ENCODE measurements at regions not wholly inside any gene's neighbourhood (a gene's known extent, or its start where the extent isn't known, plus 50 kb on each side); places are given as distances from the start of the nearest gene placed in this dataset.

DNA sequence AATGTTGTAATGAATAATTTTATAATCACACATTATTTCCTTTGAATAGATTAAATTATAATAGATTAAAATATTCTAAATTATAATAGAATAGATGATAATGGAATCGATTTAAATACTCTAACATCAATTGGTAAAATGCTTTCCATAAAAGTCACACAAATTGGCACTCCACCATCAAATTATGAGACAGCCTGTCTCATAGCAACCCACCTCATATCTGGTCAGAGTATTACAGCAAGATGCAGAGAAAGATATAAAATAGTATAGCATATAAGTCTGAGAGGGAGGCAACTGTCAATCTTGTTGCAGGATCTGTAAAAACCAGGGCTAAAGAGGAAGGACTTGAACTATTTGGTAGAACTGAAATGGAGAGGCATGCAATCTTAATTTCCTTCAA is 98.4 kb upstream of the NCKAP5 start:
- in situ Hi-C loops (cut with MboI; ENCODE audit: low sequenced_read_pairs) = no loop called here

- in situ Hi-C loops (cut with MboI; ENCODE audit: low sequenced_read_pairs) = no loop called here
Measured at GRCh38 chr2:133667085-133667484, 98.8 kb upstream of the NCKAP5 start.

- in situ Hi-C loops (cut with MboI; ENCODE audit: low sequenced_read_pairs) = no loop called here
Measured at GRCh38 chr2:133667968-133668367, 99.7 kb upstream of the NCKAP5 start.

GRCh38 chr2:133668547-133668946 is 100.3 kb upstream of the NCKAP5 start:
- in situ Hi-C loops (cut with MboI; ENCODE audit: low sequenced_read_pairs) = no loop called here

DNA sequence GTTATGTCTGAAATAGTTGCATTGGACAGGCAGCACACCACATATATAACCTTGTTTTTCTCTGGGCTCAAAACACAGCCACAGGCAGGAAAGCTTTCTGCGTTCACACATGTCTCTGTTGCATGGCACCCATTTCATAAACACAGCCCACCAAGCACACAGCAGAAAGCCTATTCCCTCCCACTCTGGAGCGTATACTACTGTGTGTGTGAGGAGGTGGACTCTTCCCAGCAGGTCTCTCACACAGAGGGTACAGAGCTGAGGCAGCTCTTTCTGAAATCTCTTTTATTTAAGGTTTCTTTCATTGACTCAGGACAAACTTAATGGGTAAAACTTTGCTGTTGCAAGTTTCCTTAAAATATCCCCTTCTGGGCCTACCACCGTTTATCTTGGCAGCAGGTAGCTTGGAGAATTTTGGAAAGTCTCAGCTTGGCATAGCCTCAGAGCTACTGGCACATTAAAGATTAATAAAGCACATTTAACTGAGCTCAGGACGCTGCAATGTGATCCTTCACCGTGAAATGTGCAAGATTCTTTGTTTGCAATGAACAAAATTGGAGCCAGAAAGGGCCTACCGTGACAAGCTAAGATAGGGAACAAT is 105.1 kb upstream of the NCKAP5 start:
- in situ Hi-C loops (cut with MboI; ENCODE audit: low sequenced_read_pairs) = no loop called here

- in situ Hi-C loops (cut with MboI; ENCODE audit: low sequenced_read_pairs) = no loop called here
Measured at GRCh38 chr2:133674066-133674432, 105.8 kb upstream of the NCKAP5 start.

- in situ Hi-C loops (cut with MboI; ENCODE audit: low sequenced_read_pairs) = no loop called here
Measured at GRCh38 chr2:133674433-133675331, 106.4 kb upstream of the NCKAP5 start.

DNA sequence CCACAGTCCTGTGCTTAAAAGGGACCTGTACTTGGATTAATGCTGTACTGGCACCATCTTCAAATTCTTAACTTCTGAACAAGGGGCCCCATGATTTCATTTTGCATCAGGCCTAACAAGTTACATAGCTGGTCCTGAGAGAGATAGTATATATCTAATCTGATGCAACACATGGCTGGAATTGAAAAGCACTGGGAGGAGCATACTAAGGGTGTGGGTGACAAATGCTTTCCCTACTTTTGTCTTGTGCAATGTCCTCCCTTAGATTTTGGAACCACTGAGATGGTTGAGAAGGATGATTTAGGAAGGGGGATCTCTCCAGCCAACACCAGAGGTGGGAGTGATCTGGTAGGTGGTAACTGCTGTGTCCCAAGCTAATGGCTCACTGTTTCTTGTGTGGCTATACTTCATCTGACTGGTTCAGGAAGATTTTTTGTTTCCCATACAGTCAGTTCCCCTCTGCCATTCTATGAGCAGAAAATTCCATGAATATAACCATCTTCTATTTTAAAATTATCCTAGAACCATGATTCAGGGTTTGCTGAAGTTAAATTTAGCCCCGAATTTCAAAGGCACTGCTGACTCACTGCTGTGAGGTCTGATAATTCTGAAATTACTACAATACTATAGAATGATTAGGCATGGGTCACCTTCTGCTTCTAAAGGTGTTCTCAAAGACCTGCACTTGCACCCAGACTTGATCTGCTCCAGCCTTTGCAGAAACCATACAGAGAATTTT is 108.3 kb upstream of the NCKAP5 start:
- in situ Hi-C loops (cut with MboI; ENCODE audit: low sequenced_read_pairs) = no loop called here

GRCh38 chr2:133680343-133681049 is 112.2 kb upstream of the NCKAP5 start:
- in situ Hi-C loops (cut with MboI; ENCODE audit: low sequenced_read_pairs) = no loop called here

- in situ Hi-C loops (cut with MboI; ENCODE audit: low sequenced_read_pairs) = no loop called here
Measured at GRCh38 chr2:133682347-133682746, 114.1 kb upstream of the NCKAP5 start.

DNA sequence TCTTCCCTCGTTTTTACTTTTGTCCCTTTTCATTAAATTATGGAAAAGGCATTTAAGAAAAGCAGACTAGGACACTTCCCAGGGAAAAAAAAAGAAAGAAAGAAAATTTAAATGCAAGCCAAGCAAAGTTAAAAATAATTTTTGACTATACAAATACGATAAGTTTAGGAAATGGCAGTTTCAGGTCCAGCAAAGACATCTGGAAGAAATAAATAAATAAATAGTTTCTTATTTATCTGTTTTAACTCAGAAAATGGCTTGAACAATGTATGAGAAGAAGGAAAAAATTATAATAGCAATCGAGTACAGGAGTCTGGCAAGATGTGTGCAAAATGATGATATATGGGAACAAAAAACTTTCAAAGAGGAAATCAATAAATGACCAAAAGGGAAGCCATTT is 114.6 kb upstream of the NCKAP5 start:
- in situ Hi-C loops (cut with MboI; ENCODE audit: low sequenced_read_pairs) = no loop called here

GRCh38 chr2:133685636-133686215 is 117.5 kb upstream of the NCKAP5 start:
- in situ Hi-C loops (cut with MboI; ENCODE audit: low sequenced_read_pairs) = no loop called here

- in situ Hi-C loops (cut with MboI; ENCODE audit: low sequenced_read_pairs) = no loop called here
Measured at GRCh38 chr2:133690780-133691179, 122.5 kb upstream of the NCKAP5 start.

GRCh38 chr2:133691336-133691735 is 123.1 kb upstream of the NCKAP5 start:
- in situ Hi-C loops (cut with MboI; ENCODE audit: low sequenced_read_pairs) = no loop called here

GRCh38 chr2:133705287-133705686 is 137.0 kb upstream of the NCKAP5 start:
- in situ Hi-C loops (cut with MboI; ENCODE audit: low sequenced_read_pairs) = no loop called here

DNA sequence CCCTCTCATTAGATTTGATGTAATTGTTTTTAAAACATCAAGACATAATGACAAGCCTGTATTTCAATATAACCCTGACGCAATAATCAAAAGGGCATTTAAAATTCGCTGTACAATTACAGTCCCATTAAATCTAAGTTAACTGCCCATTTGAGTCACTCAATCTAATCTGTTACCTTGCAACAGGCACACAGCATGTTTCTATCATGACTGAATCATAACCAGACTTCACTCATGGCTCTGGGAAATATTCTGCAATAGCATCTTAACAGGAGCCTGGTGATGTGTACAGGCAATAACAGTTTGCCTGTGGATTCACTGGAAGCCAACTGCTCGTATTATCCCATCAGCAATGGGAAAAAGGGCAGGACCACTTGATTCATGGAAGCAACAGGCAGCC is 142.3 kb upstream of the NCKAP5 start:
- in situ Hi-C loops (cut with MboI; ENCODE audit: low sequenced_read_pairs) = no loop called here

- in situ Hi-C loops (cut with MboI; ENCODE audit: low sequenced_read_pairs) = no loop called here
Measured at GRCh38 chr2:133711201-133711600, 142.9 kb upstream of the NCKAP5 start.

GRCh38 chr2:133711806-133712205 is 143.5 kb upstream of the NCKAP5 start:
- in situ Hi-C loops (cut with MboI; ENCODE audit: low sequenced_read_pairs) = no loop called here

GRCh38 chr2:133712369-133712768 is 144.1 kb upstream of the NCKAP5 start:
- in situ Hi-C loops (cut with MboI; ENCODE audit: low sequenced_read_pairs) = no loop called here

DNA sequence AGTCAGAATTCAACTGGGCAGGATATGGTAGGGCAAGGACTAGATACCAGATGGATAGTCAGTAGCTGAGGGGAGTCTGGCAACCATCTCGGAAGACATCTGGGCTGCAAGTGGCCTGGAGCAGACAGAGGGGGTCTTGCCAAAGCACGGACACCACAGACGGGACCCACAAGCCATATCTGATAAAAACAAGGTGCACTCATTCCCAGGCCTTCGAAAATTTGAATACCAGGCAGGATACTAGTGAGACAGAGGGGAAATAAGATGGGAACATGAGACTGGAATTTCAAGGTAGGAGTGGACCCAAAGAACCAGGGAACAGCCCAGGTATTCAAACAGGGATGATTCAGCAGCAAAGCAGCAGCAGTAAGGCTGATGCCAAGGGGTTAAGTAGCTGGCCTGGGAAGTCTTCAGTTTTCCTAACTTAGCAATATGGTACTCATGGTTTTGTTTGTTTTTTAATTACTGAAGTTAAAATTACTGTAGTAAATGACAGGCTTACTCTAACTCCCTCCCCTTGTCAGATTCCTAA is 144.9 kb upstream of the NCKAP5 start:
- in situ Hi-C loops (cut with MboI; ENCODE audit: low sequenced_read_pairs) = no loop called here

- in situ Hi-C loops (cut with MboI; ENCODE audit: low sequenced_read_pairs) = no loop called here
Measured at GRCh38 chr2:133716166-133716565, 147.9 kb upstream of the NCKAP5 start.

Measured in HL-60/S4 treated with retinoic acid at 250 ng/mL for 4 days and 3 days (cell line).